HG02678 (cell line): ENCODE measurements at regions not wholly inside any gene's neighbourhood (a gene's known extent, or its start where the extent isn't known, plus 50 kb on each side); places are given as distances from the start of the nearest gene placed in this dataset.

Experiments used
- ATAC-seq: cut with Tn5 transposase; IDR thresholded peaks from one replicate; pipeline ENCODE4 v1.9.1; 2021; ENCODE audit warnings: mild to moderate bottlenecking, moderate library complexity; ENCODE audit not compliant: unreplicated experiment

GRCh38 chr13:69579351-69579750, 528.3 kb upstream of the ATXN8OS start:
- no peak for ATAC-seq

DNA sequence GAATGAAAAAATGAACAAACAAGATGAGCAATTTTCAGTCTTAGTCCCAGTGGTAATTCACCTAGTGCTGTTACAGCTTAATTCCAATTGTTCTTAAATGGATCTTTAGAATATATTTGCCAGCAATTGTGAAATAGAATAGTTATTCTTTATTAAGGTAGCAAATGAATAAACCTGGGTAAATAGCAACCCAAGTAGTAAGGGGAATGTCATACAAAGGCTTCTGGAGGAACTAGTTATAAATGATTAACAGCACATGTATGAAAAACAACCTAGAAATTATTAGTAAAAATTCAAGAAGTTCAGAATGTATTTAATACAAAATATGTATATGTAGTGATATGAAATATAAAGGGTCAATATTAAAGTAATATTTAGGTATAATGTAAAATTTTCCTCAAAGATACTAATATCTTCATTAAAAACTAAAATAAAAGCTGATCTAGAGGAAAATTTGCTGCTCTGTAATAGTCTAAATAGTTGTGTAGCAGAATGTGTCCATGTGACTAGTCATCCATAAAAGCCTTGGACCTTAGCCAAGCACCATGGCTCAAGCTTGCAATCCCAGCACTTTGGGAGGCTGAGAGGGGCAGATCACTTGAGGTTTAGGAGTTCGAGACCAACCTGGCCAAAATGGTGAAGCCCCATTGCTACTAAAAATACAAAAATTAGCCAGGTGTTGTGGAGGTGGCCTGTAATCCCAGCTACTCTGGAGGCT, 535.9 kb upstream of the ATXN8OS start:
- ATAC-seq = no peak

DNA sequence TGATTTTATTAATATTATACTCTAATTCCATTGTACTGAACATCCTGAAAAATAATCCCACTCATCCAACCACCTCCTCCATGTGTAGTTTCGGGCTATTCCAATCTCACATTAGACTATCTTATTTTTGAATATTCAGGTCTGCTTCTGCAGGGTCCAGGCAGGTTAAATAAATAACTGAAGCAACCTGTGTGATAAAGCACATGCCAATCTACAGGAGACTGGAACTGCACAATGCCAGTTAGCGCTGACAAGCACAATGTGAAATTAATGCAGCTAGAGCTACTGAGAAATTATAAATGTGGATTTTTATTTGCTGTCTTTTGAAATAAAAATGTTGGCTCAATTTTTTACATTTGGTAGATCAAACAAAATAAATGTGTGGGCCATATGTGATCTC, 540.1 kb upstream of the ATXN8OS start:
- no peak for ATAC-seq

GRCh38 chr13:69566104-69566716, 541.4 kb upstream of the ATXN8OS start:
- no peak for ATAC-seq

GRCh38 chr13:69565334-69565733, 542.3 kb upstream of the ATXN8OS start:
- ATAC-seq = no peak

DNA sequence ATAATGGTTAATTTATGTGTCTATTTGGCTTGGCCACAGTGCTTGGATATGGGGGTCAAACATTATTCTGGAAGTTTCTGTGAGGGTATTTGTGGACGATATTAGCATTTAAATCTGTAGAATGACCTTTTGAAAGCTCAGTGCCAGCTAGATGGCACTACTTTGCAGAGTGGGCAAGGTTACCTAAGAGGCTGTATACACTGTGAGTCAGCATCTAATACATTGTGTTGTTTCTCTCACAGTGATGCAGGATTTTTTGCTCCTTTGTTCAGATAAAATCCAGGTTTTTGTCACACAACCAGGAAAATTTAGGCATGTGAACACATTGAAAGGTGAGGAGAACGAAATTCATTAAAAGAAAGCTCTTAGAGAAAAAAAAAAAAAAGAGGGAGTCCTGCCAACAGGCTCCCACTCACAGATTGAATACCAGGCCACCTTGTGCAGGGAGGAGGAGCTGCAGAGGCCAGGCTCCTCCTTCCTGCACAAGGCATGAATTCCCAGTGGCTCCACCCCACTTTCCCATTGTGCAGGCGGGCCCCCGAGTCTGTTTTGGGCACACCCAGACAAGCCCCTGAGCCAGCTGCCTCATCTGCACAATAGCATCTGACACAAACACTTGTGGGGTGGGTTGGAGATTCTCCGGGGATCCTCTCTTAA, 551.0 kb upstream of the ATXN8OS start:
- ATAC-seq = no peak

DNA sequence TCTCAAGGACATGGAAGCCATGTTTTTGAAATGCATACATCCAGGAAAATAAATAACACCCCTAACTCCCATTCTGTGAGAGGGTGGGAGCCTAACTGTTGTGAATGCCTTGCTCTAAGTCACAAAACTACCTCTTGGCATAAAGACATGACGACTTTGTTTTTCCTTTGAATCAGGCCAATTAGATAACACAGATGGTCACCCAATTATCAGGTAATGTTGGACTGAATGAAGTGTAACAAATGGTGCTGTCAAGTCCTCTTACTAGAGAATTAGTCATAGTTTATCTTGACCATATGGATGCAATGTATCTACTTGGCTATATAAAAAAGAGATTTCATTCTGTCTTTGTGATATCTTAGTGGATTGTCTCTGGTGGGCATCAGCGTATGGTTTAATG, 553.6 kb upstream of the ATXN8OS start:
- no peak for ATAC-seq

DNA sequence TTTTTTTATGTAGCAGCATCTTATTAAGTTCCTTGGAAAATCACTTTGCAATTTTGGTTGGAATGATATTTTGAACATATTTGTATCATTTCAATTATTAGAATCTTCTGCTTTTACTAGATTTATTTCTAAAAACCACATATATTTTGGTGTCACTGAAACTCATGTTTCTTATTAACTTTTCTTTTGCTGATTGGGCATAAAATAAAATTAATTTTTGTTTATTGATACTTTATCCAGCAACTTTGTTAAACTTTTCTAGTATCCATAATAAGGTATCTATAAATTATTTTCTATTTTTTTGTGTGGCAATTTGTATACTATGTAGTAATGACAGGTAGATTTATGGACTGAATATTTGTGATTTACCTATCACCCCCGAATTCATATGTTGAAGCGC, 556.4 kb upstream of the ATXN8OS start:
- ATAC-seq = no peak

DNA sequence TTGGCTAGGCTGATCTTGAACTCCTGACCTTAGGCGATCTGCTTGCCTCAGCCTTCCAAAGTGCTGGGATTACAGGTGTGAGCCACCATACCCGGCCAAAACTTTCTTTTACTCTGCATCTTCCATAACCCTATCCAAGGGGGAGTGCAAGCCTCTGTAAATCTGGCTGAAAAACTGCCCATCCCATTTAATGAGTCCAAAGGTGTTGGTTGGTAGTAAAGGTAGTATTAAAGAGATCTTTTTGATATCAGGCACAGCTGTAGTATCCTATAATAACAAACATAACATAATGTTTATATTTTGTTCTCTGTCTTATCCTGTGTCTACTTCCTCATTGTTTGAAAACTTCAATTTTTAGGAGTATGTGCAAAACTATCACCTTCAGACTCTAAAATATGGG, 559.8 kb upstream of the ATXN8OS start:
- ATAC-seq = no peak

- no peak for ATAC-seq
Measured at GRCh38 chr13:69545551-69545950, 562.1 kb upstream of the ATXN8OS start.

- no peak for ATAC-seq
Measured at GRCh38 chr13:69524459-69525150, 583.0 kb upstream of the ATXN8OS start.

DNA sequence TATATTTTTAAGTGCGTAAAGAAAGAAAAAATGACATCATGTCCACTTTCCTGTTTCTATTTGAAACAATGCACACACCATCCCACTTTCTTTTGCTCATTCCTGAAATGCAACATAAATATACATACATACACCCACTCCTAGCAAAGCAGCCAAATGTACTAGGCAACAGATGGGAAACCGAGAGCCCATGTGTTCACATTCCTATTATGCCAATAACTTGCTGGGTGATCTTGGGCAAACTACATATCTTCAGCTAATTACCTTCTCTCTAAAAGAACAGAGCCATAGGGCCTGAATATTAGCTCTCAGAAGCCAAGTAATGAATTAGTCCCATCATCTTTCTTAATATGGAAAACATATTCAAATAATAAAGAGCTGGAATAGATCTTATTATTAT, 610.6 kb upstream of the ATXN8OS start:
- ATAC-seq = no peak

DNA sequence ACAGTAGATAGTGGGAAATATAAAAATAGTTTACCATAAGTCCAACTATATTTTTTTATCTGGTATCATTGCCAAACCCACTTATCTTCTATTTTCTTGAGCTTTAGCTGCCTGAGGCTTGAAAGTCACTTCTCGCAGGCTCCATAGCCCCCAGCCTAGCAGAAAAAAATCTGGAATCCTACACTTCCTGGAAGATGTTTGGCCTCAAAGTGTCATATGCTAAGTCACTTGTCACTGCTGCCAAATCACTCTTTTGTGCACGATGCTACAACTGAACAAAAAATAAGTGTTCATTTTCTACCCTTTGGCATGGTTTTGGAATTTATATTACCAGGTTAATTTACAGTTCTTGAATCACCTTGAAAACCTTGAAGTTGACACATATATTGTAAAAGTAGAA, 612.5 kb upstream of the ATXN8OS start:
- ATAC-seq = no peak

DNA sequence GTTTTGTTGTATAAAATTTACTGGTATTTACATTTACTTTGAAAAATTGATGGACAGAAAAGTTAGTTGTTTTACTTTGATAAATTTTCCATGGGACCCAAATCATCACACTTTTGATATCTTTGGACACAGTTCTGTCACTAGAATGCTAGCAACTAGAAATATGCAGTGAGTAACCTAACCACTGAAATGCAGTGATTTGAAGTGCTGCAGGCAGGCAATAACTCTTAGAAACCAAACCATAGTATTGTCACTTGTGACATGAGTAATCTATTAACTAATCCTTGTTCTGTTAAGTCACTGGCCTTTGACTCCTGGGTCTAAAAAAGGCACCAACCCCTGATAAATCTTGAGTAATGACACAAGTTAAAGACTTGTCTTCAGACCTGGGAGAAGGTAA, 620.0 kb upstream of the ATXN8OS start:
- ATAC-seq = no peak

DNA sequence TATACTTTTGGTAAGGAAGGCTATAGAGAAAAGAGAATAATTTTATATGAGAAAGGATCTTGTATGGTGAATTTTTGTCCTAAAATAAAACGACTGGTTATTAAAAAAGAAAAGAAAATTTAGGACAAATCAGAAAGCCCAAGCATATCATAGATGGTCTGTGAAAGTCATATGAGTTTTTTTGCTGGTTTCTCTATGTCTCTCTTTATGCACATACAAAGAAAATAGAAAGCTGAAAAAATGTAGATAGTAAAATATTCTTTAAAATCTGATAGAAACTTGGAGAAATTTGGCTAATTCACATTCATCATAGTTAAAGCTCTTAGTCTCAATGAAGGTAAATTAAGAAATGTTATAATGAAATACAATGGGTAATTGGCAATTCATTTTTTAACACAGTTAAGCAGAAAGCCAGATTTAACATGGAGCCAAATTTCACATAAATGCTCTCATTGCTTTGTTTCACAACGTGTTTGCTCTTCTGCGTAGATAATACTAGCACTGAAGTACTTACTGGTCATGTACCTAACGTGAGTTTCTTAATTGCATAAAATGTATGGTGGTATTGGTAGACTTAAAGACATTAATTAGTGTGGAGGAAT, 621.5 kb upstream of the ATXN8OS start:
- ATAC-seq = no peak

- no peak for ATAC-seq
Measured at GRCh38 chr13:69477451-69477850, 630.2 kb upstream of the ATXN8OS start.

DNA sequence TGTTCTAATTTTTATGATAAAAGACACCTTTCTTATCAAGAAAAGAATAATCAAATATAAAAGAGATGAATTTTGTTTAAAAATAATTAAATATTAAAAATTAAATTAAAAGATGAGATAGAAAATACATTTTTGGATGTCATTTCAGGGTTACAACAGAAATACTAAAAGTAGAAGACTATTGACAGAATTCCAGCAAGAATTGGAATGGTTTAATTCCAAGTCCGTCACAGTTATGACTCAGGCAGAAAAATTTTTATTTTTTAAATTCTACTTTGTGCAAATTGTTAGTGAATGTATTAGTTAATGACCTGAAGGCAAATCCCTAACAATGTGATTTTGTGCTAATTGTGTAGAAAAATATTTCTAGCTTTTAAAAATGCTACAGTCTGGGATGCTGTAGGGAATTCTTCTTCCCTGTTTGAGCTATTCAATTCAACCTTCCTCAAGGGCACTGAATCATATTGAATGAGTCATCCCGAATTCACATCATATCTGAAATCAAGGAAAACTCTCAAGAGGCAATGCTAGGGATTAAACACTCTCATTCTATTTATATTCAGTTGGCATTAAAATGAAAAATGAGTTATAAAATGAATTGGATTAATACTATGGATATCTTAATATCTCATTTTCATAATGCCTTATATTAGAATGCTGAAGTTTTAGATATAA, 633.5 kb upstream of the ATXN8OS start:
- no peak for ATAC-seq

- ATAC-seq = no peak
Measured at GRCh38 chr13:69468624-69469023, 639.0 kb upstream of the ATXN8OS start.

- no peak for ATAC-seq
Measured at GRCh38 chr13:69461397-69461796, 646.2 kb upstream of the ATXN8OS start.

DNA sequence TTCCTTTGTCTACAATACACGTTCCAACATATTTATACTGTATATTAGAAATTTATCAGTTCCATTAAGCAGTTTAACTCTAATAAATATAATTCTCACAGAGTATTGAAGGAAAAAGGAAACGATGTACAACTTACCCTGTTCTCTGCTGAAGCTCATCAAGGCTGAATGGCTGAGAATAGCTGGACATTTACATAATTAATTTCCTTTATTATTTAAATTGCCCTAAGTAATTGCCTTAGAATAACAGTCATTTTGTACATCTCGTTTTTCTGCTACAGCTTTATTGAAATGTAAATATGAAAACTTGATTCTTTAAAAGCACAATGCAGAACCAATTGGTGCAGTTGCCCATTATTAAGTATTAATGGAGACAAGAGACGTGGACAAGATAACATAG, 648.3 kb upstream of the ATXN8OS start:
- ATAC-seq = no peak

GRCh38 chr13:69458013-69458412, 649.6 kb upstream of the ATXN8OS start:
- no peak for ATAC-seq
